HG03521 (cell line): ENCODE measurements at regions not wholly inside any gene's neighbourhood (a gene's known extent, or its start where the extent isn't known, plus 50 kb on each side); places are given as distances from the start of the nearest gene placed in this dataset.
"Not testable (repeated sequence)": the region's sequence is repeated elsewhere in the genome, so short reads cannot be mapped to it uniquely, and the experiment has no call there.

ENCODE experiments used
- ATAC-seq: cut with Tn5 transposase; IDR thresholded peaks from one replicate; pipeline ENCODE4 v1.9.1; 2021; ENCODE audit warnings: mild to moderate bottlenecking, moderate library complexity; ENCODE audit not compliant: unreplicated experiment

DNA sequence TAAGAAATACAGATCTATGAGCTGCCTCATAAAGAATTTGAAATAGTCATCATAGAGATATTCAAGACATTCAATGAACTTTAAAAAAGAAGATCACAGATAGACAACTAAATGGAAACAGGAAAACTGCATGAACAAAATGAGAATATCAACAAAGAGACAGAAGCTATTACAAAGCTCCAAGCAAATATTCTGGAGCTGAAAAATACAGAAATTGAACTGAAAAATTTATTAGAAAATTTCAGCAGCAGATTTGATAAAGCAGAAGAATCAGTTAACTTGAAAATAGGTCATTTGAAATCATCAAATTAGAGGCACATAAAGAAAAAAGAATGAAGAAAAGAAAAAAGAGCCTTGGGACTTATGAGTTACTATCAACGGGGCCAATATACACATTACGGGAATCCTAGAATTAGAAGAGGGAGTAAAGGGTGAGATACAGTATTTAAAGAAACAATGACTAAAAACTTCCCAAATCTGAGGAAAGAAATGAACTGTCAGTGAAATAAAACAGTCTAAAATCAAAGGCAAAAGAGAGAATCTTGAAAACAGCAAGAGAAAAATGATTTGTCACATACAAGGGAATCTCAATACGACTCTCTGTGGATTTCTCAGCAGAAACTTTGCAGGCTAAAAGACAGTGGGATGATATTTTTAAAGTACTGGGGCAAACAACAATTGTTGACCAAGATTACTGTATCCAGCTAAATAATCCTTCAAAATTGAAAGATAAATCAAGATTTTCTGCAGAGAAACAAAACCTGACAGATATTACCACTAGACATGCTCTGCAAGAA lies 641.6 kb downstream of the ANKRD50 start:
- no peak for ATAC-seq

DNA sequence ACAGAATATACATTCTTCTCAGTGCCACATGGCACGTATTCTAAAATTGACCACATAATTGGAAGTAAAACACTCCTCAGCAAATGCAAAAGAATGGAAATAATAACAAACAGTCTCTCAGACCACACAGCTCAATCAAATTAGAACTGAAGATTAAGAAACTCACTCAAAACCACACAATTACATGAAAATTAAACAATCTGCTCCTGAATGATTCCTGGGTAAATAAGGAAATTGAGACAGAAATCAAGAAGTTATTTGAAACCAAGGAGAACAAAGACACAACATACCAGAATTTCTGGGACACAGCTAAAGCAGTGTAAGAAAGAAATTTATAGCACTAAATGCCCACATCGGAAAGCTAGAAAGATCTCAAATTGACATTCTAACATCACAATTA lies 637.3 kb downstream of the ANKRD50 start:
- not testable (repeated sequence) for ATAC-seq

DNA sequence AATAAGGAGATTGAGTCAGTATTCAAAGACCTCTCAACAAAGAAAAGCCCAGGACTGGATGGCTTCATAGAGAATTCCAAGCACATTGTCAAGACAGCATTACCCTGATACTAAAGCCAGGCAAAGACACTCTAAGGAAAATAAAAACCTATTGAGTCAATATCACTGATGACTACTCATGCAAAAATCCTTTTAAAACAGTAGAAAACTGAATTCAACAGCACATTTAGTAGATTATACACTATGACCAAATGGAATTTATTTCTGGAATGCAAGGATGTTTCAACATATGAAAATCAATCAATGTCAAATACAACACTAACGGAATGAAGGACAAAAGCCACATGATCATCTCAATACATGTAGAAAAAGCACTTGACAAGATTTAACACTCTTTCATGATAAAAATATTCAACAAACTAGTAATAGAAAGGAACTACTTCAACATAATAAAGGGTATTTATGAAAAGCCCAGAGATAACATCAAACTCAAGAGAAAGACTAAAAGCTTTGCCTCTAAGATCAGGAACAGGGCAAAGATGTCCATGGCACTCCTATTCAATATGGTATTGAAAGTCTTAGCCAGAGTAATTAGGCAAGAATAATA lies 633.3 kb downstream of the ANKRD50 start:
- ATAC-seq = no peak

DNA sequence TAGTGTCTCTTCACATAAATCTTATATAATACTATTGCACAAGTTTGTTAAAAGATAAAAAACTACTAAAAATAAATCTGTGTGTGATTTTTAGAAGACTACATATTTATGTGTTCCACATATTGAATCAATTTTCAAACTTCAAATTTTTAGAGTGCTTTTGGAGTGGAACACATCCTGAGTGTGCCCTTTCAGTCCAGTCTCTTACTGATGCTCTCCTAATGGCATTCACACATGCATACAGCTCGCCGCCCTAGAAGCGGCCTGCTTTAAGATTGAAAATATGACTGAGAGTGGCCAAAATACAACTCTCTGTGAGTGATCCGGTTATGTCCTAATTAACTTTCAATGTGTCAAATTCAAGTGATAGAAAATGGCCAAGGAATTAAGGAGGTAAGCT lies 628.8 kb downstream of the ANKRD50 start:
- no peak for ATAC-seq

DNA sequence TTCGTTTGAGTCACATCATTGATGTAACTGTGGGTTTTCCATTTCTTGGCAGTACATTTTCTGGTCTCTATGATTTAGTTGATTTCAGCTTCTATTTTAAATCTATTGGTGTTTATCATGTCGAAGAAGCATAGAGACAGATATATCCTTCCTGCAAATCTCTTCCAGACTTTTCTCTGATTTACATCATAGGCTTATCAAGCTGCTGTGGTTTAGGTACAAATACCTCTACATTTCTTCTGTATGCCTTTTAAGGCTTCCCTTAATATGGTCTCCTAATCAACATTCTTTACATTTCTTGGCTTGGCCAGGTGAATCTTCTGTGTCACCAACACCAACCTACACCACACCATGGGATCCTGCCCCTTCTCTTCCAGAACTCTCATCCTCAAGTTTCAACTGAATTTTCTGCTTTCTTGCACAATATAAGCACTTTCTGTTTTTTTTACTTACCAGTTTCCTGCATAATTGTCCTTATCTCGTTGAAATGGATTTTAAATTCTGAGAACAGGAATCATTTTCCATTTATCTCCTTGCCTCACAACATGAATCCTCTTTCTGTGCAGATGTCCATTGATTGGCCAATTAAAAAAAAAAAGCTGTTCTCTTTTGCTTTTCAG lies 626.9 kb downstream of the ANKRD50 start:
- no peak for ATAC-seq

DNA sequence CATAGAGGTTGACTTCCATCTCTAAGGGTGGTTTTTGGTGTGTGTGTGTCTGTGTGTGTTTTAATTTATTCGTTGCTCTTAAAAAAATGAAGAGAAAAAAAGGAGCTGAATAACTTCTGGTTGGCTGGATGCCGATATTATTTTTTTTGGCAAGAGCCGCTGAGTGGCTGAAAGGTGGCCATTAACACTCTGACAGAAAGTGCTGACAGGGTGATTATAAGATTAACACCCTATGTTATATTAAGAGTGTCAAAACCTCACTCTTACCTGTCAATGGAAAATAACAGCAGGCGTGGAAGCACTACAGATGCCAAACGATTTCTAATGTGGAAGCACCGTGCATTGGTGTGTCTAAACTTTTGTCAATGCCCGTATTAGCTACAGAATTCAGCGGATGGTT lies 622.5 kb downstream of the ANKRD50 start:
- no peak for ATAC-seq

DNA sequence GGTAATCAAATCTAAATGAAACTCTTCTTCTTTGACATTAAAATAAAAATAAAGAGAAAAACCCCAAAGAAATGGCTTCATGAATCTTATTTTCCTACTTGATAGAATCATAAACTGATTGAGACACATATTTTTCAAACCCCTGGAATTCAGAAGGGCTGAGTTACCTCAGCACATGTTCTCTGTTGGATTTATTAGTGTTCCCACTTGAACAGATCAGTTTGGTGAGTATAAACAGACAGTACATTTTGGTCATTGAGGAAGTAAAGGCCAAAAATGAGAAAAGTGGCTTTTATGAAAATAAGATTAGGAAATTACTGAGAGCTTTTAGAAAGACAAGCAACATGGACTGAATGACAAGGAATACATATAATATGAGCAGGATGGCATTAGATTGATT lies 620.4 kb downstream of the ANKRD50 start:
- ATAC-seq = no peak

DNA sequence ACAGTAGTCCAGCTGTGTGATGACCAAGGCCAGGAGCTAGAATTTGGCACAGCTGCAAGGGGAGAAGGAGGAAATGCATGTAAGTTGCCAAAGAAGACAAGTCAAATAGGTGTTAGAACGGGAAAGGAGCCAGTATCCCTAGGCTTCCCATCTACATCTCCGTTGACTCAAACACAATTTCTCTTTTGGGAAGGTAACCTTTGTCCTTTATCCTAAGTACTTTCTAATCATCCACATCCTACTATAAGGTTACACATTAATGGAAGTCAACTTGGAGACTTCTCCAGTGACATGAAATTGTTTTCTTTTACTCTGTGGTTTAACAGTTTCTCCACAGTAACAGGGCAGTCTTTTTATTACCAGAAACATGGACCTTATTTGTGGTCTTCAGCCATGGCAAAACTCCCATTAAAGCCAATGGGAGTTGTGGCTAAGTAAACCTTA lies 620.0 kb downstream of the ANKRD50 start:
- no peak for ATAC-seq

DNA sequence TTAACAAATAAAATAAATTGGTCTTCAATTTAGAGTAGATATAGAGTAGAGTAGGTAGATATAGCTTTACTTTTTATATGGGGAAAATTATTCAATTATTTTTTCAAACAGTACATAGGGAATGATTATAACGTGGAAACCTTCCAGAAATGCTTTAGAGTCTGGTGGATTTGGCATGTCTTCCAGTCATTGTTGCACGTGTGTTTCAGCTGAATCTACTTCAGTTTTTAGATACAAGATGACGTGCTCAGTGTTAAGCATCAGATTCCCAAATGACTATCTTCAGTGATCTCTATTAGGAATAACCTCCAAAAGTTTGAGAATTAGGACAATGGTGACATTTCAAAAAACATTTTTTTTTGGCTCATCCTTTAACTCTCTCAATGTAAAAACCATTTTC lies 616.9 kb downstream of the ANKRD50 start:
- ATAC-seq = no peak

DNA sequence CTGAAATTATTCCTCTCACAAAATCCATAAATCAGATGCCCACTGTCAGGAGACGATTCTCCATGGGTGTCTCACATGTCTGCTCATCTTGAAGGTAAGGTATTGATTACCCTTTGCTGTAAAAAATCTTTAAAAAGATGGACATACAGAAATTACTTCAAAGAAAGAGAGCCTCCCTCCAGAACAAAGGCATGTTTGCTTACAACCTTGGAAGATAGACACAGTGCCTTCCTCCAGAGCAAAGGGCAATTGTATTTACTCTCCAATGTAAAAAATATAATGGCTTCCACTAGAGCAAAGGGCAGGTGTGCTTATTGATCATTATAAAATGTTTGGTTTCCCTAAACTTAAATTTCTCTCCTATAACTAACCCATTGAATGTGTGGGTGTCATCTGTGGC lies 616.2 kb downstream of the ANKRD50 start:
- ATAC-seq = no peak

DNA sequence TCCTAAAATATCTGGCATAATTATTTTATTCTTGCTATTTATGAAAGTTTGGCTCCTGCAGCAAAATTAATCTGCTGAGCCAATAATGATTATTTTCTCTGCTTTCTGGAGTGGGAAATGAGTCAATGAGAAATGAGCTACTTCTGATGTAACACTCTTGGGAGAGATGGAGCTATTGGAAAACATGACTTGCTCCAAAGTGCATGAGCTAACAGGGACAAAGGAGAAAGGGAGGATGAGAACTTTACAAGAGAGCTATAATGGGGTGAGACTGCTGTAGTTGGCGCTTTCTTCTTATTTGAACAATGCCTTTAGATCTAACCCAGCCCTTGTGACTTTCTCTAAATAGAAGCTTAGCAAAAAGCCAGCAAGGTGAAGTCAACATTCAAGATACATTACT lies 615.1 kb downstream of the ANKRD50 start:
- ATAC-seq = no peak

DNA sequence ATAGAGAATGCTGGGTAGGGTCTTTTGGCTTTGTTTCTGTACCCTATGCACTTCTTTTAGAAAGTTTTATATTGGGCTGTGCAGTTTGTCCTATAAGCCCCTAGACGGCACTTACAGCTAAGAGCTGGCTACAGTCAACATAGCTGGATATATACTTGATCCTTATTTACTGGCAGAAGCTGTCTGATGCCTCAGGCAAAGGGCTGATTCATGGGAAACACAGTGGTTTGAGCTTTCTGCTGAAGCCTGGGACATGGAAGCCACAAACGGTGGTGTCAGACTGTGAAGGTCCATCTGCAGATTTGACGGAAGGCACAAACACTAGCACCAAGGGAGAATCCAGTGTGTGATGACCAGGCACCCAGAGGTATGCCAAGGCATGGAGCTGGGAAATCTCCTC lies 608.4 kb downstream of the ANKRD50 start:
- ATAC-seq = no peak

DNA sequence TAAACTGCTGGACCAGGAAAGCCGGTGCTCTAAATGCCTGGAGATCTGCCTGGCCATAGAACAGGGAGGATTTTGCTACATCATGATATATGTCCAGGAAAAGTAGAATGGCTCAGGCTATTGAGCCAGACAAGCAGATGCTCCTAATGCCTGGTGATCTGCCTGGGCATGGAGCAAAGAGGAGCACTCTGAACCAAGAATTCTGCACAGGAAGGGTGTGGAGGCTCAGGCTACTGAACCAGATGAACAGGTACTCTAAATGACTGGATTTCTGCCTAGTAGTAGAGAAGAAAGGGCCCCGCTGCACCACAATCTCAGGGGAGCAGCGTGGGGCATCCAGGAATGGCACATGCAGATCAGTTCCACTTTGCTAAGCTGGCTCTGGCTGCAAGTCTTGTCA lies 607.9 kb downstream of the ANKRD50 start:
- ATAC-seq = no peak

DNA sequence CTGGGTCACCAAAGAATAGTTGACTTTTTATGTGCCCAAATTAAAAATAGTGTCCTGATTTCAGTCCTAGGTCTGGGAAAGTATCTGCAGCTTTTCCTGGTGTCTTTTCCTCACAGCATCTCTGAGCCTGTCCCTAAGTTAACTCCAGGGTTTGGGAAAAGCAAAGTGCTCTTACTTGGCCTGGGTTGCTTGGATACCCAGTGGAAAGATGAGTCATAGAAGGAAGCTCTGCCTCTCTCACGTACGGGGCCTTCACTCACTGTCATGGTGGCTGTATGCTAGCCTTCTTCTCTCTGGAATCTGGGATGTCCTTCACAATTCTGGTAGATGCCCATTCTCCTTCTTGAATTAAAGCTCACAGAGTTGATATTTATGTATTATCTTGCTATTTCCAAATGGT lies 607.3 kb downstream of the ANKRD50 start:
- ATAC-seq = no peak

DNA sequence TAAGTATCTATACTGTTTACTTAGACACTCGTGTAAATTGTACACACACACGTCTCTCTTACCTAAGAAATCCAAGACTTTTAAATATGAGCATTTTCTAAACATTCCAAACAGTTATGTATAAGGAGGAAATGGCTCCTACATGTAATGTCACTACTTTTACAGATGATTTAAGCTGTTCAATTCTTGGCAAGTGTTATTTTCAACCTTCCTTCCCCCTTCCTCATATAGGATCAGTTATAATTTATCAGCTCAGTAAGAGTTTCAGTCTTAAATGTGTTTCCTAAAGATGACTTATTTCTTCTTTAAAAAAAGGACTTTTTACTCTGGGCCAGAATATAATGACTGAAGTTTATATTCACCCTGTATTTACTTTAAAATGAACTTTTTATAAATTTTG lies 601.1 kb downstream of the ANKRD50 start:
- no peak for ATAC-seq

DNA sequence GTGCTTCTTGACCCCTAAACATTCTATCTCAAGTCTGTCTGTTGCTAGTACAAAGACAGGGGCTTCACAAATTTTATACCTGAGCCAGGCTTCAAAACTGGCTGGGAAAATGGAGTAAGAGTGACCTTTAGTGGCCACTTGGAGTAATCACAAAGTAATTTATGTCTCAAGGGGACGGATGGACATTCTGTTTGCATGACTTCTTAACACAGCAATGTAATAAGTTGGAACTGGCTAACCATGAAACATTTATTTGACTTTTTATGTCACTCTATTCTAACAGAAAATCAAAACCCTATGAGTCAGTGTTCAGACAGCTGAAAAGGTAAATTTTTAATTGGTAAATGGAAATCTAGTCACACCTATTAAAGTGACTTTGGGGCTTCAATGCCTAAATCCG lies 600.6 kb downstream of the ANKRD50 start:
- no peak for ATAC-seq

DNA sequence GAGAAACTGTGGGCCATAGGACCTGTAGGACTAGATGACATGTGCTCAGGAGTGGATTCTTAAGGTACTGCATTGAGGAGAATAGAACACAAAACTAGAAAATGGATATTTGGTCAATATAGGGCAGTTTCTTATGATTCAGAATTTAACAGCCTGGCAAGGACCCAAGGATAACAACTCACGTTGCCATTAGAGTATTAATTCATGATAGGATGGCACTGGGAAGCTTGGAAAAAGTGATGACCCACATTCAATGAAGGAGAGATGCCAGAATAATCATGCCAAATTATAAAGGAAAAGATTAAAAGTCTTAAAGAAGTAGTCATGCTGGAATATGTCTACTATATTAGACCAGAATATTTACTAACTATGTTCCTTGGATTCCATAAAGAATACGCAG lies 594.5 kb downstream of the ANKRD50 start:
- ATAC-seq = no peak

DNA sequence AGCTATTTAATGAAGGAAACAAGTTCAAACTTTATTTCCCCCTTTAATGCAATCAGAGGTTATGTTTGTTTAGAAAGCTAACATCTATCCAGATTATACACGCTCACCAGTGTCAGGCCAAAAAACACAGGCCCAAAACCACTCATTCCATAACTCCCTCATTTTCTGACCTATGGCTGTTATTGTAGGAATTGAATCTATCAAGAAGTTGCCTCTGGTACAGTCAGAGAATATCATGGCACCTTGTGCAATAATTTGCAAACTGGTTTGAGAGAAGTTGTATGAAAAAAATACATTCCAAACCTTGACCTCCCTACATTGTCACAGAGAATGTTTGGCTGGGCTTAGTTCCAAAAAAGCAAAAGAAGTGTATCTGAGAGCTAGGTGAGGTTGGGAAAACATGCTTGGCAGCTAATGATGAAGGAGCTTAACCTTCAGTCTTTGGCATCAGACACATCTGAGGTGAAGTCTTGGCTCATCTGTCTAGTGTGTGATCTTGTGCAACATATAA lies 591.0 kb downstream of the ANKRD50 start:
- no peak for ATAC-seq

DNA sequence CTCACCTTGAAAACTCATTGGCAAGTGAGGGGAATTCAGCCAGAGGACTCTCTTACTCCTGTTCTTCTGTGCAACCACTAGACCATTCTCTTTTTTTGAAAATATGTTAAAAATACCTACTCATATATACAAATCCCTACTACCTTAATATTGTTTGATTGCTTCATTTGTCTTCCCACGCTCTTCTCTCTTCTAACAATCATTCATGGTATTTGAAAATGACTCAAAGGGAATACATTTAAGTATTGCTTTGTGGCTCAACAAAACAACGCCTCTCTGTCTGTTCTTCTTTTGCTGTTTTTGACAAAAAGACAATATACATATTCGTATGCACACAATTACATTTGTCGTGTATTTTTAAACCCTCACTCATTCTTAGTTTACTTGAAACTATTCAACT lies 589.4 kb downstream of the ANKRD50 start:
- ATAC-seq = no peak

DNA sequence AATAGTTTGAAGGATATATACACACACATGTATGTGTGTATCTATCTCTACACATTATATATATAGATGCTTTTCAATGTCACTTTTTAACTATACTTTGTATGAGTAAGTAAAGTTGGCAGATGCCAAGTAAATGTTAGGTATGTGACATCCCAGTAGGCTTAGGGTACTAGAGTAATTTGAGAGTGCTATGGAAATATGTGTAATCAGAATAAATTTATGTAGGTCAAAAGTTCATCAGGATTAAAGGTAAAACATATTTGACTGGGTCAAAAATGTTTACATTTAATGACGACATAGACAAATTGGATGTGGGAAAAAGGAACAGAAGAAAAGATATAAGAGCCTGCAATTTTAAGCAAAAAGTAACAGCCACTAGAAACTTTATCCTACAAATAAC lies 588.8 kb downstream of the ANKRD50 start:
- ATAC-seq = no peak

DNA sequence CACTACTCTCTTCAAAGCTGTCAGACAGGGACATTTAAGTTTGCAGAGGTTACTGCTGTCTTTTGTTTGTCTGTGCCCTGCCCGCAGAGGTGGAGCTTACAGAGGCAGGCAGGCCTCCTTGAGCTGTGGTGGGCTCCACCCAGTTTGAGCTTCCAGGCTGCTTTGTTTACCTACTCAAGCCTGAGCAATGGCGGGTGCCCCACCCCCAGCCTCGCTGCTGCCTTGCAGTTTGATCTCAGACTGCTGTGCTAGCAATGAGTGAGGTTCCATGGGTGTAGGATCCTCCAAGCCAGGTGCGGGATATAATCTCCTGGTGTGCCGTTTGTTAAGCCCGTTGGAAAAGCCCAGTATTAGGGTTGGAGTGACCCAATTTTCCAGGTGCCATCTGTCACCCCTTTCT lies 581.2 kb downstream of the ANKRD50 start:
- ATAC-seq = not testable (repeated sequence)

DNA sequence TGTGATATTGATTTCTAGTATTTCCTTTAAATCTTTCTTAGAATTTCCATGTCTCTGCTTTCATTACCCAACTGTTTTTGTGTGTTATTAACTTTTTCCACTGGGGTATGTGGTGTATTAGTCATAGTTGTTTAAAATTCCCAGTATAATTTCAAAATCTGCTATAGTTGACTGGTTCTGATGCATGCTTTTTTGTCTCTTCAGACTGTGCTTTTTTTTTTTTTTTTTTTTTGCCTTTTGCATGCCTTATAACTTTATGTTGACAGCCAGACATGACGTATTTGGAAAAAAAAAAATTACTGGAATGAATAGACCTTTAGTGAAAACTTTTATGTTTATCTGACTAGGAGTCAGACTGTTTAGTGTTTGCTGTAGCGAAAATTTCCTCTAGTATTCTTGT lies 580.4 kb downstream of the ANKRD50 start:
- no peak for ATAC-seq
